ENCODE measurements at regions not wholly inside any gene's neighbourhood (a gene's known extent, or its start where the extent isn't known, plus 50 kb on each side); places are given as distances from the start of the nearest gene placed in this dataset.

GRCh38 chr4:77251751-77252150 lies 94.7 kb downstream of the CCNG2 start:
- H3K27me3 ChIP-seq (ENCODE audit: control insufficient read depth in 4 of 4, insufficient read depth in 4 of 4, low read length in 3 of 4) = no peaks in the 10 kb centered on the region
- no peak overlapping the region for H3K27ac ChIP-seq (ENCODE audit: low read depth in 1 of 2, low read length in 2 of 2)
- no peak overlapping the region for H3K9ac ChIP-seq (ENCODE audit: low read depth in 1 of 2, low read length in 2 of 2)
- WGBS = 63% methylated on average over 3 of the region's 3 CpGs
- TF ChIP-seq REST (IDR thresholded peaks at IDR 0.05) (no peak), HNF4A (conservative IDR thresholded peaks at IDR 0.05) (no peak), HNF4G (IDR thresholded peaks at IDR 0.05) (no peak), SP1 (IDR thresholded peaks at IDR 0.05) (no peak), FOXA2 (IDR thresholded peaks at IDR 0.05) (no peak), JUND (IDR thresholded peaks at IDR 0.05) (no peak), FOXA1 (IDR thresholded peaks at IDR 0.05) (no peak), CTCF (IDR thresholded peaks at IDR 0.05; ENCODE audit: low read depth, low read length, missing input control) (no peak)
- TF ChIP-seq, protein P1, sequence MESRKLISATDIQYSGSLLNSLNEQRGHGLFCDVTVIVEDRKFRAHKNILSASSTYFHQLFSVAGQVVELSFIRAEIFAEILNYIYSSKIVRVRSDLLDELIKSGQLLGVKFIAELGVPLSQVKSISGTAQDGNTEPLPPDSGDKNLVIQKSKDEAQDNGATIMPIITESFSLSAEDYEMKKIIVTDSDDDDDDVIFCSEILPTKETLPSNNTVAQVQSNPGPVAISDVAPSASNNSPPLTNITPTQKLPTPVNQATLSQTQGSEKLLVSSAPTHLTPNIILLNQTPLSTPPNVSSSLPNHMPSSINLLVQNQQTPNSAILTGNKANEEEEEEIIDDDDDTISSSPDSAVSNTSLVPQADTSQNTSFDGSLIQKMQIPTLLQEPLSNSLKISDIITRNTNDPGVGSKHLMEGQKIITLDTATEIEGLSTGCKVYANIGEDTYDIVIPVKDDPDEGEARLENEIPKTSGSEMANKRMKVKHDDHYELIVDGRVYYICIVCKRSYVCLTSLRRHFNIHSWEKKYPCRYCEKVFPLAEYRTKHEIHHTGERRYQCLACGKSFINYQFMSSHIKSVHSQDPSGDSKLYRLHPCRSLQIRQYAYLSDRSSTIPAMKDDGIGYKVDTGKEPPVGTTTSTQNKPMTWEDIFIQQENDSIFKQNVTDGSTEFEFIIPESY (IDR thresholded peaks at IDR 0.05) = no peak
- TF ChIP-seq, protein P2, sequence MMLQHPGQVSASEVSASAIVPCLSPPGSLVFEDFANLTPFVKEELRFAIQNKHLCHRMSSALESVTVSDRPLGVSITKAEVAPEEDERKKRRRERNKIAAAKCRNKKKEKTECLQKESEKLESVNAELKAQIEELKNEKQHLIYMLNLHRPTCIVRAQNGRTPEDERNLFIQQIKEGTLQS (IDR thresholded peaks at IDR 0.05) = no peak
- no peaks in the 10 kb centered on the region for H3K9me3 ChIP-seq (ENCODE audit: control insufficient read depth in 4 of 4, low read length in 3 of 4)
- no peak overlapping the region for H3K4me3 ChIP-seq (ENCODE audit: low read depth in 1 of 3, low read length in 3 of 3)
- no peak for DNase-seq (ENCODE audit: low spot score)
- H3K36me3 ChIP-seq (ENCODE audit: control insufficient read depth in 4 of 4, insufficient read depth in 3 of 4, low read depth in 1 of 4, low read length in 3 of 4) = no peaks in the 10 kb centered on the region
- no peaks in the 10 kb centered on the region for H3K4me1 ChIP-seq (ENCODE audit: control insufficient read depth in 4 of 4, insufficient read depth in 4 of 4, low read length in 3 of 4)

GRCh38 chr4:77263247-77263646 lies 106.2 kb downstream of the CCNG2 start:
- H3K27me3 ChIP-seq (ENCODE audit: control insufficient read depth in 4 of 4, insufficient read depth in 4 of 4, low read length in 3 of 4) = peaks cover 0 to 2% (median 0%) of the 10 kb centered on the region in 4 donors
- TF ChIP-seq FOXA1 (IDR thresholded peaks at IDR 0.05) = no peak
- TF ChIP-seq, protein P1 (IDR thresholded peaks at IDR 0.05) = no peak
- no peak for TF ChIP-seq TAF1 (conservative IDR thresholded peaks at IDR 0.05)
- TF ChIP-seq RAD21 (IDR thresholded peaks at IDR 0.05) = no peak
- TF ChIP-seq, protein P2 (IDR thresholded peaks at IDR 0.05) = no peak
- no peak for TF ChIP-seq FOXA2 (IDR thresholded peaks at IDR 0.05)
- TF ChIP-seq GABPA (IDR thresholded peaks at IDR 0.05 in 1 of 2, conservative IDR thresholded peaks at IDR 0.05 in 1 of 2) = no peak
- no peak for TF ChIP-seq RXRA (IDR thresholded peaks at IDR 0.05)
- TF ChIP-seq HNF4A (conservative IDR thresholded peaks at IDR 0.05) = no peak
- no peak for TF ChIP-seq REST (IDR thresholded peaks at IDR 0.05)
- TF ChIP-seq NR2F2 (IDR thresholded peaks at IDR 0.05) = no peak
- TF ChIP-seq SP1 (IDR thresholded peaks at IDR 0.05) = no peak
- no peak for TF ChIP-seq MAX (IDR thresholded peaks at IDR 0.05)

More at GRCh38 chr4:77263247-77263646, 106.2 kb downstream of the CCNG2 start:
- 83% methylated on average over 2 of the region's 2 CpGs for WGBS
- no peak overlapping the region for H3K9ac ChIP-seq (ENCODE audit: low read depth in 1 of 2, low read length in 2 of 2)
- no peak overlapping the region for H3K27ac ChIP-seq (ENCODE audit: low read depth in 1 of 2, low read length in 2 of 2)
- H3K4me3 ChIP-seq (ENCODE audit: low read depth in 1 of 3, low read length in 3 of 3) = no peak overlapping the region
- DNase-seq (ENCODE audit: low spot score) = no peak
- H3K9me3 ChIP-seq (ENCODE audit: control insufficient read depth in 4 of 4, low read length in 3 of 4) = peaks cover 0 to 4% (median 2%) of the 10 kb centered on the region in 4 donors
- H3K36me3 ChIP-seq (ENCODE audit: control insufficient read depth in 4 of 4, insufficient read depth in 3 of 4, low read depth in 1 of 4, low read length in 3 of 4) = no peaks in the 10 kb centered on the region
- H3K4me1 ChIP-seq (ENCODE audit: control insufficient read depth in 4 of 4, insufficient read depth in 4 of 4, low read length in 3 of 4) = no peaks in the 10 kb centered on the region
